HG03558 (cell line): ENCODE measurements at regions not wholly inside any gene's neighbourhood (a gene's known extent, or its start where the extent isn't known, plus 50 kb on each side); places are given as distances from the start of the nearest gene placed in this dataset.

Experiments used
- ATAC-seq: cut with Tn5 transposase; IDR thresholded peaks from one replicate; pipeline ENCODE4 v1.9.1; 2021; ENCODE audit warnings: moderate number of reproducible peaks; ENCODE audit not compliant: unreplicated experiment; ENCODE audit errors: extremely low read depth

GRCh38 chr6:88361298-88361697, 195.2 kb upstream of the CNR1 start:
- ATAC-seq, result no peak

- no peak for ATAC-seq
Observed at GRCh38 chr6:88360203-88360797, 194.2 kb upstream of the CNR1 start.

DNA sequence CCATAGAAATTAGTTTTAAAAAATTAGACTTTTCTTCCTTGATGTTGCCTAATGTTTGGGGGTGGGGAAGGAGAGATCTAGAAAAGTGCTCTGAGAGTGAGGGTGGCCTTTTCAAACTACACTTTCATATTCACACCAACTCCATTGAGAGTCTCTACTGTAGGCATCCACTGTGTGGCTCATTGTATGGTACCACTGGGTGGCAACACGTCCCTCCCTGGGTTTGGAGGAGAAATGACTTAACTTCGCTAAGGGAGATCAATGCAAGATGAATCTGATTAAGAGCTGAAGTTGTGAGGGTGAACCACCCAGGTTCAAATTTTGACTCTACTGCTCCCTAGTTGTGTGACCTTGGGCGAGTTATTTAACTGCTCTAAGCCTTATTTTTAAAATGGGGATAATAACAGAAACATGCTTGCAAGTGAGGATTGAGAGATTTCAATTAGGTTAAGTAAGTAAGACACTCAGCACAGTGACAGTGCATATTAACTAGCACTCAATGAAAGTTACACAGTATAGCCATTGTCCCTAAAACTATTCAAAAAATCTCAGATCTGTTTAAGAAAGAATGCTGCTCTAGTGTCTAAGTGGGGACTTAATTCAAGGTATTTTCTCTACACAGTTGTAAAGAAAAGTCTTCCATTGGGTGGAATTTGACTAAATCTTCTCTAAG, 193.5 kb upstream of the CNR1 start:
- ATAC-seq, result no peak

- no peak for ATAC-seq
Observed at GRCh38 chr6:88358846-88359245, 192.7 kb upstream of the CNR1 start.

DNA sequence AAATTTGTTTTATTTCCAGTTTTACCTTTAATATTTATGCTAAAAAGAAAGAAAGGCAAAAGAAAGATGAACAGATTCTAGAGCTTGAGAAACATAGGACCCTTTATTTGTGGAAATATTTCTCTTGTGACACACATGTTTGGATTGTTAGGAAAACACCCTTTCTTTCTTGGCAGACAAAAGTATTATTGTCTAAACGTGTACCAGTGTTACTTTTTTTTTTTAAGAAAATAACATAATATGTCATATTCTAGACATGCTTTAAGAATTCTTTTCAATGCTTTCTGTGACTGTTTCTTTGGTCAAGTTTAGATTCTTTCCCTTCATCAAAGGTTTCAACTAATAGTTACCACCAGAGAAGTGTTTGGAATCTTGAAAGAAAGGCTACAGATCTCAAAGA, 183.4 kb upstream of the CNR1 start:
- ATAC-seq, result no peak

GRCh38 chr6:88342336-88342735, 176.2 kb upstream of the CNR1 start:
- no peak for ATAC-seq

DNA sequence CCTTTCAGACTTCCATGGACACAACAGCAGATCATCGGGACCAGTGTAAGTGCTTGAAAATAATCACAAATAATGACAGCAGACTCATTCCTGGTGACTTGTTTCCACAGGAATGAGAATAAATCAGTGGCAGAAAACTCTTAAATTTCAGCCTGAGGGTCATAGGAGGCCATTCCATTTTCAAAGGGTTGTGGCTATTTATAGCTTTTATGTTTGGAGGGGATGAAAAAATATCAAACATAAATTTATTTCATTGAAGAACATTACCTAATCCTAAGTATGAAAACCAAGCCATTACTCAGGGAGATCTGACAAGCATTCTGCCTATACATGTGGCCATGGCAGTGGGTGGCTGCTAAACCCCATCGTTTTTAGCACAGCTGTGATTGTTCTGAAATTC, 173.6 kb upstream of the CNR1 start:
- ATAC-seq, result no peak

GRCh38 chr6:88321306-88321705, 155.2 kb upstream of the CNR1 start:
- no peak for ATAC-seq

DNA sequence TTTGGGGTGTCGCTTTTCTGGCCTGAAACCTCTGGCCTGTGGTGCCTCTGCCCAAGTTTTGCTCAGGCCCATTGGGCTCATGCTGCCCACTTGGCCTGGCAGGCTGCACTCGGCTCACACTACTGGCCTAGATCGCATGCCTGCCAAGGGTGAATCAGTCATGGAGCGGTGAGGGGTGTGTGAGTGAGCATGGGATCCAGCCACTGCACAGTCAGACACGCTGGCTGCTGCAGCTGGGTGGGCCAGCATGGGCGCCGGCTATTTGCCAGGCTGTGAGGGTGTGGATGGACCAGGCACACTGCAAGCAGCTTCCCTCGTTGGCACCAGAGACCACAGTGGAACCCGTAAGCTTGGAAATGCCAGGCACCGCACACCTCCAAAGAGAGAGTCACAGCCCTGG, 145.4 kb upstream of the CNR1 start:
- no peak for ATAC-seq

GRCh38 chr6:88304520-88304919, 138.4 kb upstream of the CNR1 start:
- no peak for ATAC-seq

GRCh38 chr6:88302769-88303225, 136.7 kb upstream of the CNR1 start:
- ATAC-seq, result no peak

GRCh38 chr6:88301888-88302768, 136.0 kb upstream of the CNR1 start:
- no peak for ATAC-seq

GRCh38 chr6:88301256-88301655, 135.1 kb upstream of the CNR1 start:
- no peak for ATAC-seq

GRCh38 chr6:88298066-88298845, 132.1 kb upstream of the CNR1 start:
- no peak for ATAC-seq

- no peak for ATAC-seq
Observed at GRCh38 chr6:88296694-88297093, 130.5 kb upstream of the CNR1 start.

GRCh38 chr6:88295663-88296062, 129.5 kb upstream of the CNR1 start:
- ATAC-seq, result no peak

DNA sequence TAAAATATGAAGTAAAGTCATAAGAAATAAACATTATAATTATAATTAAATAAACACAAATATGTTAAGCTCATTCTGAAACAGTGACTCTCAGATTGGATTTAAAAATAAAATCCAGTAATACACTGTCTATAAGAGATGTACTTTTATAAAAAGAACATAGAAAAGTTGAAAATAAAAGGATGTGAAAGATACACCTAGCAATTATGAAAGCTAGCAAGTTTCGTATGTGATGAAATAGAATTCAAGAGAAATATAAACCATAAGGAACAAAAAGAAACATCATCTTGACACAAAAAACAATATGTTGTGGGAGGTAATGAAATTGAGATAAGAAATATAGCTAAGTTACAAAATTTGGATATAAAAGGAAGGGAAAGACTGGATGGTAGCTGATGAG, 128.6 kb upstream of the CNR1 start:
- ATAC-seq, result no peak

DNA sequence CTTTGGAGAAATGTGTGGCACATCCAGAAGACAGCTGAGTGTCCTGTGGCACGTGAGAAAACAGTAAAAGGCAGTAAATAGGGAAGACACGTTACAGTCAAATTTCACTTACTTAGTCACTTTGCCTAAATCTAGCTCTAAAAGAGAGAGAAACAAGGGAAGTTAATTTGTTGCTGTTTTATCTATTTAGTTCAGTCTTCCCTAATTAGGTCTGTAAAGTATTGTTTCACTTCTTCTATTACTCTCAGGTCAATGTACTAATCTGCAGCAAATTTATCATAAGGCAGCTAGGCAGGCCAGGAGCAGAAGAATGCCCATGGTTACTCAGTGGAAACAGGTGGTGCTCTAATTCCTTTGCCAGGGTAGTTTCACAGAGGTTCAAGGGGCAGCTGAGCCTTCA, 124.3 kb upstream of the CNR1 start:
- ATAC-seq, result no peak

DNA sequence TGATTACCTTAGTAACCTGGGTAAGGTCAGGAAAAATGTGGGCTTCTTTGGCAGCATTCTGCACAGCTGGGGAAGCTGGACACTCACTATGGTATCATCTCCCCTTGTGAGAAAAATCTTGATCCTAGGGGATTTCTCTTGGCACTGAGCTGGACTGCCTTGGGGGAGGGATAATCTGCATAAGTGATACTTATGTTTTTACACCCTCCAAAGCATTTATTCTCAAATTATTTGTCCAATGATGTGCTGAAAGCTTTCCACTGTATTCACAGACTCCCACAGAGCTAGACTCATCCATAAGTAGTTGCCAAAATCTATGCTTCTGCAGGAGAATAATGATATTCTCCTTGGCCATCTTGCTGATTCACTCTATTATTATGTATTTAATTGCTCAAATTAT, 121.5 kb upstream of the CNR1 start:
- no peak for ATAC-seq

DNA sequence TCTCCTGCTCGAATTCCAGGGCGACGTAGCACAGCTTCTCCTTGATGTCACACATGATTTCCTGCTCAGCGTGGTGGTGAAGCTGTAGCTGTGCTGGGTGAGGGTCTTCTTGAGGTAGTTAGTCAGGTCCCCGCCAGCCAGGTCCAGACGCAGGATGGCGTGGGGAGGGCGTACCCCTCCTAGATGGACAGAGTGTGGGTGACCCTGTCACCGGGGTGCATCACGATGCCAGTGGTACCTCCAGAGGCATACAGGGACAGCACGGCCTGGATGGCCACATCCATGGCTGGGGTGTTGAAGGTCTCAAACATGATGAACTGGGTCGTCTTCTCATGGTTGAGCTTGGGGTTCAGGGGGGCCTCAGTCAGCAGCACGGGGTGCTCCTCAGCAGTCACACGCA, 110.2 kb upstream of the CNR1 start:
- no peak for ATAC-seq

DNA sequence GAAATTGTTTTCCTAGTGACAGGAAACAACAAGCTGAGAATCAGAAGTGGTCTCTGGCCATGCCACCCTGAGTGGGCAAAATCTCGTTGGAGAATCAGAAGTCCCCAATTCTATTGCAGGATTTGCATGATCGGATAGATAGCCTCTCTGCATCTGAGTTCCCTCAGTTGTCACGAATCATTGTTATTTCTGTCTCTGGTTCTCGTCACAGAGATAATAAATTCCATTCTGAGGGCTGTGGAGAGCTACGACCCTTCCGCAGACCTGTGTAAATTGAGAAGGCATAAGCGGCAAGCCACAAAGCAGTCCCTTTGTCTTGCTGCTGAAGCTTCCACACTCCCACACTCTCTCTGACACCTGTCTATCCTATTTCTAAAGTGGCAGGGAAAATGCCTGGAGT, 102.4 kb upstream of the CNR1 start:
- no peak for ATAC-seq
